ENCODE measurements at regions not wholly inside any gene's neighbourhood (a gene's known extent, or its start where the extent isn't known, plus 50 kb on each side); places are given as distances from the start of the nearest gene placed in this dataset.

DNA sequence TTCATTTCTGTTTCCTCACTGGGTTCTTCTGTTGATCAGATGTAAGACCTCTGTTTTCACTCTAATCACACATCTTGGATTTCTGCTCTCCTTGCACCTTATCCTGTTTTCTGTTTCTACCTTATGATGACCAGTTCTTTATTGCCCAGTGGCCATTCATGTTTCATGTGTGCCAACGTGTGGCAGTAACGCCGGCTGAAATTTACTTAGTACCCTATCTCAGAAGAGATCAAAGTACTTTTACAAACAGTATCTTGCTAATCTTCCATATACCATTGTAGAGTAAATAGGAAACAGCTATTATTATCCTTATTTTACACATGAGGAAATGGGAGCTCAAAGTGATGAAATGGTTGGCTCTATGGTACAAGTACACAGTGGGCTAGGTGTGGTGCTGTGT, 74.0 kb downstream of the GATA3 start:
- in situ Hi-C loops (cut with MboI; ENCODE audit: low sequenced_read_pairs, unreplicated experiment) = no loop called here

DNA sequence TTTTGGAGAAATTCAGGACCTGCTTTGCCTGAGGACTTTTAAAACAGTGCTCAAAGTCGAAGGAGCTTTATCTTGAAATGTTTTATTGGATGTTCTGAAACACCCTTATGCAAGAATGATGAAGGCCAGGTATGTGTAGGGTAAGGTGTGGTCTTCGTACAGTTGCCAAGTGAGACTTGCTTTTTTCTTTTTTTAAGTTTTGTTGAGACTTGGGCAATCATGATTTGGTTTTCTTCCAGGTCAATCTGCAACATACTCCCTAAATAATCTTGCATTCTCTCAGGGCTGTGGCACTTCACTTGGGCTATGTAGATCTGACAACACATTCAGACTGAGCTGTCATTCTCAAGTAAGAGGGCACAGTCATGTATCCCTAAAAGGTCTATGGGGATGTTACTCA, 75.0 kb downstream of the GATA3 start:
- in situ Hi-C loops (cut with MboI; ENCODE audit: low sequenced_read_pairs, unreplicated experiment) = no loop called here
- TF ChIP-seq, protein P1, sequence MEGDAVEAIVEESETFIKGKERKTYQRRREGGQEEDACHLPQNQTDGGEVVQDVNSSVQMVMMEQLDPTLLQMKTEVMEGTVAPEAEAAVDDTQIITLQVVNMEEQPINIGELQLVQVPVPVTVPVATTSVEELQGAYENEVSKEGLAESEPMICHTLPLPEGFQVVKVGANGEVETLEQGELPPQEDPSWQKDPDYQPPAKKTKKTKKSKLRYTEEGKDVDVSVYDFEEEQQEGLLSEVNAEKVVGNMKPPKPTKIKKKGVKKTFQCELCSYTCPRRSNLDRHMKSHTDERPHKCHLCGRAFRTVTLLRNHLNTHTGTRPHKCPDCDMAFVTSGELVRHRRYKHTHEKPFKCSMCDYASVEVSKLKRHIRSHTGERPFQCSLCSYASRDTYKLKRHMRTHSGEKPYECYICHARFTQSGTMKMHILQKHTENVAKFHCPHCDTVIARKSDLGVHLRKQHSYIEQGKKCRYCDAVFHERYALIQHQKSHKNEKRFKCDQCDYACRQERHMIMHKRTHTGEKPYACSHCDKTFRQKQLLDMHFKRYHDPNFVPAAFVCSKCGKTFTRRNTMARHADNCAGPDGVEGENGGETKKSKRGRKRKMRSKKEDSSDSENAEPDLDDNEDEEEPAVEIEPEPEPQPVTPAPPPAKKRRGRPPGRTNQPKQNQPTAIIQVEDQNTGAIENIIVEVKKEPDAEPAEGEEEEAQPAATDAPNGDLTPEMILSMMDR (IDR thresholded peaks at IDR 0.05; ENCODE audit: borderline replicate concordance, control extremely low read depth, extremely low read depth, insufficient read depth, missing control alignments) = no peak
- no peak for DNase-seq (ENCODE audit: low spot score)

More for the DNA sequence above, 74.0 kb downstream of the GATA3 start:
- TF ChIP-seq, protein P1 (IDR thresholded peaks at IDR 0.05; ENCODE audit: borderline replicate concordance, control extremely low read depth, extremely low read depth, insufficient read depth, missing control alignments) = no peak
- DNase-seq (ENCODE audit: low spot score) = no peak

DNA sequence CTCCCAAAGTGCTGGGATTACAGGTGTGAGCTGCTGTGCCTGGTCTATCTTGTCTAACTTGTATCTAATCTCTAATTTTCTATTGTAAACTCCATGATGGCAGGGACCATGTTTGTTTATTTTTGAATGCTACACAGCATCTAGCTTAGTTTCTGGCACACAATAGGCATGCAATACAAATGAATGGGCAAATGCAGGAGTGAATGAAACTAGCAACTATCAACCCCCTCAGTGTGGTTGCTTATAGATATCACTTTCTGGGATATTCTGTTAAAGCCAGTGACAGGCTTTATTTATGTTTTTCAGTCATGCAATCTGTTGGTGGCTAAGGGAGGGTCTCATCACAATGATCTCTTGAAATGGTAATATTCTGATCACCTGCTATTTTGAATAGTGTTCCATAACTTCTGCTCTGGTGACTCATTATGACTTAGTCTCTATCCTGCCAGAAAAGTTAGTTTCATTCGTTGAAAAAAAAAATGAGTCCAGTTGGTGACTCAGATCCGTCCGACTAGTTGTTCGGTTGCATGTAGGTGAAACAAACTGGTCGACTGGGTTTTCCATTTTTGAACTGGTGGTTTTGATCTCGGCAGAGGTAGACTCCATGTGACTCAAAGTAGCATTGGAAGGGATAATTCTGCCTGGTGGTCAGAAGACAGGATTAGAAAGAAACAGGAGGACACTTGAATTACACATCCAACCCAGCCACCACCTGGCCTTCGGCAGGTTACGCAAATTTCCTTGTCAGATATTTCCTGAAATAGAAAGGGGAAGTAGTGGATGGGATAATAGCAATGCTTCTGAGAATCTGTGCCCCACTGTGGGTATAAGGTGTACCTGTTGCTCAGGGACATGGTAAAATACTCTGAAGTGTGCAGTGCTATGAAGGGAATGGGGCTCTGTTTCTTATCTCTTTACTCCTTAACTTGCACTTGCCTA, 76.8 kb downstream of the GATA3 start:
- in situ Hi-C loops (cut with MboI; ENCODE audit: low sequenced_read_pairs, unreplicated experiment) = no loop called here
- TF ChIP-seq, protein P1 (IDR thresholded peaks at IDR 0.05; ENCODE audit: borderline replicate concordance, control extremely low read depth, extremely low read depth, insufficient read depth, missing control alignments) = no peak
- no peak for DNase-seq (ENCODE audit: low spot score)

DNA sequence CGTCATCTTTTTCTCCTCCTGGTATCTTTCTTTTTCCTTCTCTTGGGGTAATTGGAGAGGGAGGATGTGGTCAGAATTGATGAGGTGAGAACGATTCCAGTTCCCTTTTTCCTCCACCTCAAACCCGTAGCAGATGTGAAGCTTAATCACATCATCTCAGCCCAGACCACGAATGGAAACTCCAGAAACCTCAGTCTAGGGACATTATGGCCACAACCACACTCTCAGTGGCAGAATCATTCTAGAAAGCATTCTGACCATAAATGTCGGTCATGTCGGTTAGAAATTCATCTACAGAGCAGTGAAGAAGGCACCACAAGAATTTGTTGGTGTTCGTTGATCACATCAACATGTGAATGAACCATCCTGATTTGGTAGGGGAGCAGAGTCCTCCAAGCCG, 78.7 kb downstream of the GATA3 start:
- DNase-seq (ENCODE audit: low spot score) = peak; percentile 48
- in situ Hi-C loops (cut with MboI; ENCODE audit: low sequenced_read_pairs, unreplicated experiment) = no loop called here
- TF ChIP-seq, protein P1 (IDR thresholded peaks at IDR 0.05; ENCODE audit: borderline replicate concordance, control extremely low read depth, extremely low read depth, insufficient read depth, missing control alignments) = no peak

DNA sequence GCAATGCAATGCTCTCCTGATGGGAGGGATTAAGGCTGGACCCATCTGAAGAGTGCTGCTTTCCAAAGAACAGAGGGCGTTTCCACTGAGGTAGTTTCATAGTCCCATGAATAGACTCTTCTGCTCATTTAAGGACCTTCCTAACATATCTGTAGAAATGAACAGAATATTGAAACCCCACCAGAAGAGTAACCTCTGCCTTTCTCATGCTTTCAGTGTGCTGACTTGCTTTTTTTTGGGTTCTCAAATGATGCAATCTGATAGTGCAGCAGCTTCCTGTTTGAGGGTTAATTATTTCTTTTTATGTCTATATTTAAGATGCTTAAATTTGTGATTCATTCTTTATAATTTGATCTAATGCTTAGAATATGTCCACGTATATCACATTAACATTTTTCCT, 82.2 kb downstream of the GATA3 start:
- DNase-seq (ENCODE audit: low spot score) = no peak
- TF ChIP-seq, protein P1 (IDR thresholded peaks at IDR 0.05; ENCODE audit: borderline replicate concordance, control extremely low read depth, extremely low read depth, insufficient read depth, missing control alignments) = no peak
- in situ Hi-C loops (cut with MboI; ENCODE audit: low sequenced_read_pairs, unreplicated experiment) = no loop called here

DNA sequence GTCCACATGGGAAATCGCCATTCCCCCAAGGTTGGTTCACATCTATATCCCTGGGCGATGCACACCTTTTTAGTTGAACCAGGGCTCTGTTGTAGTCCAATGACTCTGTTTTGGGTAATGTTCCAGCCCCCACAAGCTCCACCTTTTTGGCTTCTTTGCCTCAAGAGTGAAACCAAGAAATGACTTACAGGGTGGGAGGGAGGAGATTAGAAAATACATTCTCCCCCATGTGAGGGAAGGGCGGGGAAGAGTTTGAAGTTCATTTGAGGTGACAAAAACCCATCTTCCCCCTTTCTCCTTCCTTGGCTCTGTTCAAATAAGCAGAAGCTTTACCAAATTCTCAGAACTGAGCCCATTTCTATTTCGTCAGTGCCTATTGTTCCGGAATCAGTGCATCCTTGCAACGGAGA, 82.8 kb downstream of the GATA3 start:
- in situ Hi-C loops (cut with MboI; ENCODE audit: low sequenced_read_pairs, unreplicated experiment) = no loop called here
- TF ChIP-seq, protein P1 (IDR thresholded peaks at IDR 0.05; ENCODE audit: borderline replicate concordance, control extremely low read depth, extremely low read depth, insufficient read depth, missing control alignments) = no peak
- no peak for DNase-seq (ENCODE audit: low spot score)
